HepG2 (cell line): ENCODE measurements at regions not wholly inside any gene's neighbourhood (a gene's known extent, or its start where the extent isn't known, plus 50 kb on each side); places are given as distances from the start of the nearest gene placed in this dataset.

Experiments used
- ATAC-seq: fragments of 200-7000 bp; cut with Tn5 transposase; 3 replicates; pipeline ENCODE4 v1.9.1; 2020; ENCODE audit warnings: mild to moderate bottlenecking, moderate library complexity
- BruUV-seq: library from RNA; stranded (reverse); fragments of 400-500 nt; replicated peaks from 2 replicates; lab custom pipeline; 2021; lab: Mats Ljungman, UMichigan
- CTCF ChIA-PET: fragments of 300-600 bp; formaldehyde crosslinking; extraction: SDS; loops from one replicate; lab custom pipeline; 2021; ENCODE audit warnings: low total read pairs, inconsistent platforms, low intra/inter-chr PET ratio; lab: Yijun Ruan, JAX
- POLR2A ChIA-PET: fragments of 350-600 bp; sonication (Branson Sonifier 250); formaldehyde crosslinking; loops from one replicate; lab custom pipeline; 2020; ENCODE audit warnings: antibody characterized with exemption, inconsistent platforms; lab: Yijun Ruan, JAX
- DNase-seq: peaks from one replicate; pipeline ENCODE4 v3.0.0-alpha.2; 2015; ENCODE audit warnings: low spot score
- FAIRE-seq: peaks from 3 replicates; lab custom pipeline; 2011; peaks lifted over from hg19 to GRCh38; lab: Jason Lieb, UNC
- H2AFZ ChIP-seq: one replicate; pipeline ENCODE4 v1.6.1; 2011; ENCODE audit warnings: low read length, inconsistent platforms
- H3K27ac ChIP-seq: fragments of 300-600 bp; 3 replicates; pipeline ENCODE4 v1.8.0; 2011; ENCODE audit warnings: mixed run types, mild to moderate bottlenecking, mixed read lengths, low read length, inconsistent platforms; ENCODE audit not compliant: insufficient read depth; ENCODE audit errors: extremely low read length
- H3K27me3 ChIP-seq, 2 experiments: fragments of 200-600 bp in 1 of 2; 2 replicates in 1 of 2; 3 replicates in 1 of 2; pipeline versions ENCODE4 v1.6.0 to v1.8.0; 2011; ENCODE audit warnings: low read length in 2 of 2, mild to moderate bottlenecking in 2 of 2, moderate library complexity in 2 of 2, inconsistent platforms in 1 of 2; ENCODE audit not compliant: insufficient read depth in 2 of 2, control insufficient read depth in 1 of 2
- H3K36me3 ChIP-seq, 2 experiments: fragments of 200-600 bp in 1 of 2; replicated peaks in 1 of 2; 2 replicates in 1 of 2; 3 replicates in 1 of 2; pipeline versions ENCODE4 v1.5.1 to v1.8.0; 2011; ENCODE audit warnings: low read length in 2 of 2, inconsistent platforms in 1 of 2; ENCODE audit not compliant: insufficient read depth in 2 of 2, control insufficient read depth in 1 of 2
- H3K4me1 ChIP-seq: 2 replicates; pipeline ENCODE4 v1.5.1; 2012; ENCODE audit warnings: low read length, inconsistent platforms; ENCODE audit not compliant: insufficient read depth
- H3K4me2 ChIP-seq: 2 replicates; pipeline ENCODE4 v1.6.0; 2011; ENCODE audit warnings: low read depth, low read length, inconsistent platforms
- H3K4me3 ChIP-seq, 3 experiments: fragments of 200-600 bp in 1 of 3; sonication (generic), shearing (Covaris generic) in 1 of 3; replicated peaks in 1 of 3; 2 replicates each; pipeline ENCODE4 v1.5.1; 2011 to 2016; ENCODE audit warnings: low read length in 3 of 3, inconsistent platforms in 2 of 3, low read depth in 2 of 3, mild to moderate bottlenecking in 2 of 3, control low read depth in 1 of 3, mixed read lengths in 1 of 3; ENCODE audit not compliant: insufficient read depth in 1 of 3
- H3K79me2 ChIP-seq: one replicate; pipeline ENCODE4 v1.6.1; 2011; ENCODE audit warnings: low read length, inconsistent platforms; ENCODE audit not compliant: insufficient read depth
- H3K9ac ChIP-seq: 2 replicates; pipeline ENCODE4 v1.6.0; 2011; ENCODE audit warnings: mild to moderate bottlenecking, low read depth, low read length, inconsistent platforms; ENCODE audit not compliant: insufficient read depth
- H3K9me3 ChIP-seq: 2 replicates; pipeline ENCODE4 v1.5.1; 2012; ENCODE audit warnings: mild to moderate bottlenecking, low read length
- H4K20me1 ChIP-seq: 2 replicates; pipeline ENCODE4 v1.6.0; 2011; ENCODE audit warnings: inconsistent platforms, mild to moderate bottlenecking, low read length, moderate library complexity; ENCODE audit not compliant: insufficient read depth
- ERF ChIP-seq: IDR thresholded peaks from 2 replicates; pipeline ENCODE4 v1.6.1; 2018; ENCODE audit warnings: missing biosample characterization, missing genetic modification reagents
- MAFF ChIP-seq: IDR thresholded peaks from 2 replicates; pipeline ENCODE4 v1.6.1; 2011; ENCODE audit warnings: low read depth, low read length, improper control_type of control experiment
- ONECUT2 ChIP-seq: sonication (generic); formaldehyde crosslinking; IDR thresholded peaks from 2 replicates; pipeline ENCODE4 v1.4.0; 2020; ENCODE audit warnings: missing genetic modification reagents
- RAD51 ChIP-seq: fragments of 450-650 bp; IDR thresholded peaks from 2 replicates; pipeline ENCODE4 v1.6.1; 2016; ENCODE audit warnings: borderline replicate concordance
- SP140L ChIP-seq: sonication (generic); formaldehyde crosslinking; IDR thresholded peaks from 2 replicates; pipeline ENCODE4 v1.4.0; 2020; ENCODE audit warnings: missing genetic modification reagents, borderline replicate concordance
- THAP9 ChIP-seq: sonication (generic); formaldehyde crosslinking; IDR thresholded peaks from 2 replicates; pipeline ENCODE4; 2020; ENCODE audit warnings: missing genetic modification reagents, mild to moderate bottlenecking, borderline replicate concordance
- ZFP82 ChIP-seq: sonication (generic); formaldehyde crosslinking; IDR thresholded peaks from 2 replicates; pipeline ENCODE4 v1.5.1; 2020; ENCODE audit warnings: mild to moderate bottlenecking, missing genetic modification reagents, borderline replicate concordance
- ZNF138 ChIP-seq: sonication (generic); formaldehyde crosslinking; IDR thresholded peaks from 2 replicates; pipeline ENCODE4 v1.5.0; 2020; ENCODE audit warnings: mild to moderate bottlenecking, low read depth, missing genetic modification reagents
- ZNF468 ChIP-seq: sonication (generic); formaldehyde crosslinking; IDR thresholded peaks from 2 replicates; pipeline ENCODE4 v1.8.0; 2022; ENCODE audit warnings: mild to moderate bottlenecking, moderate library complexity, missing genetic modification reagents
- ZNF646 ChIP-seq: sonication (generic); formaldehyde crosslinking; IDR thresholded peaks from 2 replicates; pipeline ENCODE4 v1.9.0; 2021; ENCODE audit warnings: mild to moderate bottlenecking, missing genetic modification reagents
- WGBS: methylation state at CpG from one replicate; pipeline ENCODE4 v1.1.6; 2017; ENCODE audit warnings: low lambda C conversion rate; 5-methylcytosine and 5-hydroxymethylcytosine counted together
- in situ Hi-C: cut with HindIII; loops from 2 replicates; pipeline ENCODE4 v1.10.0; 2017; ENCODE audit warnings: low pct_unique_long_range_greater_than_20kb; ENCODE audit not compliant: extremely low pct_ligation_motif_present
- intact Hi-C: fragments of 100-400 bp; cut with micrococcal nuclease; formaldehyde crosslinking; loops from one replicate; pipeline ENCODE4 v1.10.0; 2022; ENCODE audit not compliant: unreplicated experiment
- TF ChIP-seq, protein P1 (sequence below): sonication (generic); formaldehyde crosslinking; IDR thresholded peaks from 2 replicates; pipeline ENCODE4 v1.5.0; 2020; ENCODE audit warnings: missing genetic modification reagents
- TF ChIP-seq, protein P2 (sequence below): sonication (generic); formaldehyde crosslinking; IDR thresholded peaks from 2 replicates; pipeline ENCODE4 v1.8.1; 2023; ENCODE audit warnings: mild to moderate bottlenecking, missing genetic modification reagents

- DNase-seq, result no peak
- H3K36me3 ChIP-seq, result no peaks in the 10 kb centered on the region
- in situ Hi-C loops (no loop called here), intact Hi-C loops (no loop called here)
- peaks cover 0 to 4% of the 10 kb centered on the region in 2 experiments; a peak in 1 of 5 replicates for H3K27me3 ChIP-seq
- ATAC-seq, result peak; percentile 53; the same call in 2 of the 3 replicates
- H2AFZ ChIP-seq, result no peak overlapping the region
- H3K27ac ChIP-seq, result no peak overlapping the region
- H3K79me2 ChIP-seq, result no peaks in the 10 kb centered on the region
- WGBS, result 14% methylated on average over 10 of the region's 12 CpGs
- no peak overlapping the region for H3K4me2 ChIP-seq
- ChIA-PET CTCF (no interaction called here), POLR2A (no interaction called here)
- FAIRE-seq, result no peak
- no peak overlapping the region for H3K9ac ChIP-seq
- H3K9me3 ChIP-seq, result peaks cover 8% of the 10 kb centered on the region; the same call in 1 of the 2 replicates
- H3K4me1 ChIP-seq, result no peaks in the 10 kb centered on the region
- BruUV-seq, result no TSS peak
- H3K4me3 ChIP-seq, result no peak overlapping the region
- no peaks in the 10 kb centered on the region for H4K20me1 ChIP-seq
- TF ChIP-seq SP140L (CRISPR knock-in tag) (no peak), MAFF (no peak), ZFP82 (CRISPR knock-in tag) (no peak), ZNF468 (CRISPR knock-in tag) (no peak), ONECUT2 (CRISPR knock-in tag) (no peak), THAP9 (no peak), ERF (CRISPR knock-in tag) (no peak), ZNF138 (no peak), RAD51 (no peak), ZNF646 (CRISPR knock-in tag) (no peak)
- TF ChIP-seq, protein P1, sequence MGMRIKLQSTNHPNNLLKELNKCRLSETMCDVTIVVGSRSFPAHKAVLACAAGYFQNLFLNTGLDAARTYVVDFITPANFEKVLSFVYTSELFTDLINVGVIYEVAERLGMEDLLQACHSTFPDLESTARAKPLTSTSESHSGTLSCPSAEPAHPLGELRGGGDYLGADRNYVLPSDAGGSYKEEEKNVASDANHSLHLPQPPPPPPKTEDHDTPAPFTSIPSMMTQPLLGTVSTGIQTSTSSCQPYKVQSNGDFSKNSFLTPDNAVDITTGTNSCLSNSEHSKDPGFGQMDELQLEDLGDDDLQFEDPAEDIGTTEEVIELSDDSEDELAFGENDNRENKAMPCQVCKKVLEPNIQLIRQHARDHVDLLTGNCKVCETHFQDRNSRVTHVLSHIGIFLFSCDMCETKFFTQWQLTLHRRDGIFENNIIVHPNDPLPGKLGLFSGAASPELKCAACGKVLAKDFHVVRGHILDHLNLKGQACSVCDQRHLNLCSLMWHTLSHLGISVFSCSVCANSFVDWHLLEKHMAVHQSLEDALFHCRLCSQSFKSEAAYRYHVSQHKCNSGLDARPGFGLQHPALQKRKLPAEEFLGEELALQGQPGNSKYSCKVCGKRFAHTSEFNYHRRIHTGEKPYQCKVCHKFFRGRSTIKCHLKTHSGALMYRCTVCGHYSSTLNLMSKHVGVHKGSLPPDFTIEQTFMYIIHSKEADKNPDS (CRISPR knock-in tag), result no peak
- TF ChIP-seq, protein P2, sequence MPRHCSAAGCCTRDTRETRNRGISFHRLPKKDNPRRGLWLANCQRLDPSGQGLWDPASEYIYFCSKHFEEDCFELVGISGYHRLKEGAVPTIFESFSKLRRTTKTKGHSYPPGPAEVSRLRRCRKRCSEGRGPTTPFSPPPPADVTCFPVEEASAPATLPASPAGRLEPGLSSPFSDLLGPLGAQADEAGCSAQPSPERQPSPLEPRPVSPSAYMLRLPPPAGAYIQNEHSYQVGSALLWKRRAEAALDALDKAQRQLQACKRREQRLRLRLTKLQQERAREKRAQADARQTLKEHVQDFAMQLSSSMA (CRISPR knock-in tag), result no peak
These were observed 558.5 kb downstream of the MN1 start for GRCh38 chr22:27242917-27243589.
